ENCODE measurements at regions not wholly inside any gene's neighbourhood (a gene's known extent, or its start where the extent isn't known, plus 50 kb on each side); places are given as distances from the start of the nearest gene placed in this dataset.

DNA sequence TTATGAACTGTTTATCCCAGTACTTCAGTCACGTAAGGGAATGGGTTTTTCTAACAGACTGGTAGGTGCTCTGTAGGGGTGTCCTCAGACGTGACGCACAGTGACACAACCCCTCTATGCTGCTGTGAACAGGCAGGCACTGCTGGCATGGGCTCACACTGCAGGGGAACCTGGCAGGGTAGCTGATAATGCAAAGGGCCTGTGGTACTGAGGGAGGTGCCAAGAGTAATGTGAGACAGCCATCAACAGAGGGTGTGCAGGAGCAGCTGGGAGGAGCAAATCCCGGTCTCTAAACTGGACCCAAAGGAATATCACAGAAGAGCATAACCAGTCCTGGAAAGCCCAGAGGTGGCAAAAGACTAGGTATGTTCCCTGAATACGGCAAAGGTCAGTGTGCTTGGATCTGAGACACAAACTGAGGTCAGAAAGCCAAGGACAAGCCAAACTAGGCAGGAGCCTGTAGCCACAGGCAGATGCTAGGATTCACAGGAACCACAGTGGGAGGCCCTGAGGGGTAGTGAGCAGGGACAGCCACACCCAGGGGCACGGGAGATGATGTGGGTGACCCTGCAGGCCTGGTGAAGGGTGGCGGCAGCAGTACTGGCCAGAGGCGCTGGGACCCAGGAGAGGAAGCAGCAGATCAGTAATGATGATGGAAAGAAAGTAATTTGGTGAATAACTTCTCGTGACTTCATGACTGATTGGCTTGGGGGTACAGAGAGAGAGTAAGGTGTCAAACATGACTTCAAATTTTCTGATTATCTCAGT lies 248.1 kb upstream of the CHRNA7 start:
- DNase-seq, result no peak

DNA sequence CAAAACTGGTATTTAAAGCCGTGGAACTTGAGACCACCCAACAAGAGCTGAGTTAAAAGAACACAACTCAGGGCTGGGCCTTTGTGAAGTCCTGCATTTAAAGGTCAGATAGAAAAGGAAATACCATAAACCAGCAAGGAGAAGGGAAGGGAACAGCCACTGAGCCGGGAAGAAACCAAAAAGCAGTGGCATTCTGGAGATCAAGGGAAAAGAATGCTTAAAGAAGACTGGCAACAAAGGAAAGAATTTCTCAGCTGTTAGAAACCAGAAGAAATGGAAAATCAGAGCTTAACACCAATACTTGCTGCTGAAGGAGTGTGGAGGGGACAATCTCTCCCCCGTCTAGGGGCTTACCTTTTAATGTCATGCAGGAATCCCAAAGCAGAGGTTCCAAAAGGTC lies 247.4 kb upstream of the CHRNA7 start:
- no peak for DNase-seq

DNA sequence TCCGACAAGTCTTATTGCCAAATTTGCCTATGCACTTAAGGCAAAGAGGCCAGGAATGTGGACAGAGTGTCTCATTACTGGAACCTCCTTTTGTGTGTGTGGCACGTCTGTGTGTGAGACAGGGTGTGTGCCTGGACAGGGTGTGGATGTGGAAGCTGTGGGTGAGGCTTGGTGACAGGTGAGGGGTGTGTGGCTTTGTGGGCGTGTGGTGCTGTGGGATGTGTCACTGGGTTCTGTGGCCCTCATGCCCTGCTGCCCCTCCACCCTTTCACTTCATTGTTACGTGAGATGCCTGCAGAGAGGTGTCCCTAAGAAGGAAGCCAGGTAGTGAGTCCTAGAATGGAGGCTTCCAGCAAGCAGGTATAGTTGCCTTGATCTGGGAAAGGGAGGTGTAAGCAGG lies 244.0 kb upstream of the CHRNA7 start:
- DNase-seq, result no peak

DNA sequence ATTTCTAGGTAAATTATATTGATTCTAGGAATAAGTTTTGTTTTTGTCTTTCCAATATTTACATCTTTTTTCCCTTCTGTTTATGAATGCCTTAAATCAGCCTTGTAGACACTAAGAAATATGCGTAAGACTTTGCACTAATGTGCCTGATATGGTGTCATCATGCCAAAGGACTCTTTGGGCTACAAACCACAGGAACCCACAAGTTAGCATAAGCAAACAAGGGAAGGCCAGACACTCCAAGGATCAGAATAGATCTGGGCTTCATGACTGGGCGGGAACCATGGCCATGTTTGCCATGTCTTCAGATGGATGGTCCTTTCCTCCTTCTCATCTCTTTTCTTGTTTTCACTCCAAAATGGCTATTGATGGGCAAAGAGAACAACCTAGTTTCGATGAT lies 242.2 kb upstream of the CHRNA7 start:
- DNase-seq, result no peak

DNA sequence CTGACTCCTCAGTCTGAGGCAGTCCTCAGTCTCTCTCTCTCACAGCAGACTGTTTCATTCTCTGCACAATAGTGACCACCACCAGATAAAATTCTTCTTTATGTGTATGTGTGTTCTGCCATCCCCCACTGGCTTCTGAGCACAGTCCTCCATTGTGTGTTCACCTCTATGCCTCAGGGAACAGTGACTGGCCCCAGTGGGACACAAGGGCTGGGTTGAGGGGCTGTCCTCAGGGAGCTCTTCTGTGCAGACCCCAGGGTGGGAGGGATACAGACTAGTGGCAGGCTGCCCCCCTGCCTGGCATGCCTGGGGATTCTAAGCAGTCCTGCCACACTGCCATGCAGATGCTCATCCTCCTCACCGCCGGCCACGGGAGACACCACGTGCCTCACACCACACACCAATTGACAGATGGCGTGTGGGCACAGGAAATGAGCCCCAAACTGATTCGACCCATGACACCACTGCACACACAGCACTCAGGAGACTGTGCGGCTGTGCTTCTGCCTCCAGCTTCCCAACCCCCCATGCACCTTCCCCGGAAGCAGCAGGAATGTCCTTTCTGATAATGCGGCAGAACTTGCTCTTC lies 237.6 kb upstream of the CHRNA7 start:
- DNase-seq, result no peak

DNA sequence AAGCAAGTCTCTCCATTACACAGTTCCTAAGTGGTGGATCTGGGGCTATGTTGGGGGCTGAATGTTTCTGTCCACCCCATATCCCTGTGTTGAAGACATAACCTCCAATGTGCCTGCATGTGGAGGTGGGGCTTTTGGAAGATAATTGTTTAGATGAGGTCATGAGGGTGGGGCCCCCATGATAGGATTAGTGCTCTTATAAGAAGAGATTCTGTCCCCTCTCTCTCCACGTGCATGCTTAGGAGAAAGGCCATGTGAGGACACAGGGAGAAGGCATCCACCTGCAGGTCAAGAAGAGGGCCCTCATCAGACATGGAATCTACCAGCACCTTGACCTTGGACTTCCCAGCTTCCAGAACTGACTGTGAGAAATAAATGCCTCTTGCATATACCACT lies 231.0 kb upstream of the CHRNA7 start:
- no peak for DNase-seq

DNA sequence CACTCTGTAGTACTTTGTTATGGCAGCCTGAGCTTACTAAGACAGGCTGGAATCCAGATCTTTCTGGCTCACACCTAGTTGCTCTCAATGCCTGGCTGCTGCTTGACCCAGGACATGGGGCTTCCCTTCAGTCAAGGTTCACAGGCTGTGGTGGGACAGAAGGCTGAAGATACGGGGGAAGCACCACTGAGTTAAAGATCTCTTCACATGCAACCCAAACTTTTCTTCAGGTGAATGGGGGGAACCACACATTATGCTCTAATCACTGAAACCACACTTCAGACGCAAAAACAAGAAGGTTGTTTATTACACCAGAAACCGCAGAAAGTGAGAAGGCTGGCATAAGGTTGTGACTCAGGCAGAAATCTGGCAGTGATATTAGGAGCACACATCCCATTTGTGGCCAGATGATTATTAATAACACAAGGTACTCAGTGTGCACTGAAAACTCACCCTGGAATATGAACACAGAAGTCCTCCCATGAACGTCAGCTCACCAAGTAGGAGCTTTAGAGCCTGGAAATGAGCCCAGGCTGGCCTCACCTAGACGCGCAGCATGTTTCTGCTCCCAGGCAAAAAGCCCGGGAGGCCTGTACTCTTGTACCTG lies 230.5 kb upstream of the CHRNA7 start:
- DNase-seq, result no peak

DNA sequence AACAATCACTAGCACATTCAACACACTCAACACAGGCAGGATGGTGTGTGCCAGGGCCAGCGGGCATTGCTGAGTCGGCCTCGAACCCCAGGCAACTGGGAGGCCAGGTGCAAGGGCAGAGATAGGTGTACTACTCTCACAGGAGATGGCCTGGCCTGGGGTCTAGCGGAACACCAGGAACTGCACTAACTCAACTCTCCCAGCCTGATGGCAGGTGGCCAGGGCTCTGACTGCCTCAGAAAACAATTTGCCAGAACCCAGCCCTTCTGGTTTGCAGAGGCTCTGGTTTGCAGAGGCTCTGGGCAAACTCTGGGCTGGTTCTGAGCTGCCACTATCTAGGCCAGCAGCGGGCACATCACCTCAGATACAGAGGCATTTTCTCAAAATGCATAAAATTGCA lies 229.2 kb upstream of the CHRNA7 start:
- no peak for DNase-seq

DNA sequence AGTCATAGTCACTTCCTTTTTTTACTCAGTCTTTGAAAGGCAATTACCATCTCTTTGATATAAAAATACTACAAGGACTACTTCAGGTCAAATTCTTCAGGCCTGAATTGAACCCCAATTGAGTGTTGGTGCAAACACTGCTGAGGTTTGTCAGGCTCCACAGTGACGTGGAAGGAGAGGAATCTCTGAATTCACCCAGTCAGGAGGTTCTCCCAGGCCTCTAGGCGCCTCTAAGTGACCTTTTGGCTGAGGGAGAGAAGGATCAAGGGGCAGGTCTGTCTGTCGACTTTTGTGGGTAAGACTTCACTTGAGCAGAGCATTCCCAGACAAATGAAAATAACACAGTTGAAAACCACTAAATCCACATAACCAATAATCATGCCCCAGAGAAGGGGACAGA lies 227.6 kb upstream of the CHRNA7 start:
- DNase-seq, result no peak

DNA sequence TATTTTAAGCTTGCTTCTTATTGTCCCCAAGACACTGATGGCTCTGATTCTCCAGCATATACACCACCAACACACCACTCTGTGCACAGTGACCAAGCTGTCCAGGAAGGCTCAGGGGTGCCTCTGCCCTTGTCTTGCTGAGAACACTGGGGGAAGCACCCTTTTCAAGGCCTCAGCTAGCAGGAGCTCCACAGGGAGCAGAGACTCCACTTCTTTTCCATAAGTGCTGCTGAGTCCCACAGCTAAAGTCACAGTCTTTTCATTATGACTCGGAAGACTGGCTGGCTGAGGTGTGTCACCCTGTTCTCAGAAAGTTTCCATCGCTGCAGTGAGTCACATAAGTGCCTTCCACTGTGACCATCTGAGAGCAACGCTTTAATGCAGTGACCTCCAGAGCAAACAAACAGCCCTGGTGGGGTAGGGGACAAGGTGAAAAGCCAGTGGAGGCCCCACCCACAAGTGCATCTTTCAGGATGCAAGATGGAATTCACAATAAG lies 226.9 kb upstream of the CHRNA7 start:
- no peak for DNase-seq

DNA sequence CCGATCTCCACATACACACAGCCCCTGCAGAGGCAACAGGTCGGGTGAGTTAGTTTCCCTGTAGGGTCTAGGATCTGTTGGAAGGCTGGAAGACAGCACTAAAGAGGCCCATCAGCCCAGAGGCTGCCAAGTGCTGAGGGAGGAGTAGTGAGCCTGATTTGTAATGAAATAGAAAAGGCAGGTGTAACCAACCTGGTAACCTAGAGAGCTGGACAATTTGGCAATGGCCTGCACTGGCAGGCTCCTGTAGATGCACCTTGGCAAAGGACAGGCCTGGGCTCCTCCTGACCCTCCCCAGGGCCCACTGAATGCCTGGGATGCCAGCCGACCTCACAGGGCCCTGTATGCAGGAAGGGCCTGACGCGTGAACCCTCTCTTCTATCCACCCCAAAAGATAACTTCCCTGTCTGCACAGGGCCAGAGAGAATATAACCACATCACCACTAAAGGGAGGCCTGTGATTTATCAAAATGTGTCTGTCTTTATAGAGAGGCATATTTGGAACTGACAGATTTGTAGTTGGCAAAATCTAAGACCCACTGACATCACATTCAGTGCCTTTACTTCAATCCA lies 225.1 kb upstream of the CHRNA7 start:
- no peak for DNase-seq

DNA sequence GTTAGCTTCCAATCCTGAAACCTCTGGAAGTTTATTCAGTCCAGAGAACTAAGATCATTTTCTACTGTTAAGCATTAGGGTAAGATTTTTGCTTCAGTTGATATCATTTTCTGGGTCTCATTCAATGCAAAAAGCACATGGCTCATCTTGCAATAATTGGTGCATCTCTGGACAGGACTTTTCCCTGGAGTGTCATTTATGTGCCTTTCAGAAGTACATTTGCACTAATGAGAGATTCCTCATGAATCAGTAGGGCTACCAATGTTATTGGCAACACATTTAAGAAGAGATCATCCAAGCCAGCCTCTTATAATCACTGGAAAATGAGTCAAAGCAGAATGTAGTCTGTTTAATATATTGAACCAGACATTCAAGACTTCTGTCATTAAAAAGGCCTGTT lies 224.2 kb upstream of the CHRNA7 start:
- DNase-seq, result no peak

DNA sequence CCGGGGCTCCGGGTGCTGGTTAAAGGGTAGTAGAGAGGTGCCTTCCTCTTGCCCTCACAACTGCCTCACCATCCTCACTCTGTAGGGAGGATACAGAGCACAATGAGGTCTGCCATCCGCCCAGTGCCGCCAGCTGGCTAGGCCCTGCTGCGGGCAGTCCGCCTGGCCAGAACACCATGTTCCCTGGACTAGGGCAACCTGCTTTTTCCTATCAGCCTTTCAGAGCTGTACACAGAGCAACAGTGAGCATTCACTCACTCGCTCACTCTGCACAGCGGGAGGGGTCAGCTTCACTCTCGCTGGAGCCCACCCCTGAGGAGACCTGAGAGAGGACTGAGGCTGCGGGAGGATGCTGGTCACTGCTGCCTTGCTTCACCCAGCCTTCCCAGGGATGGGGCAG lies 218.7 kb upstream of the CHRNA7 start:
- no peak for DNase-seq

DNA sequence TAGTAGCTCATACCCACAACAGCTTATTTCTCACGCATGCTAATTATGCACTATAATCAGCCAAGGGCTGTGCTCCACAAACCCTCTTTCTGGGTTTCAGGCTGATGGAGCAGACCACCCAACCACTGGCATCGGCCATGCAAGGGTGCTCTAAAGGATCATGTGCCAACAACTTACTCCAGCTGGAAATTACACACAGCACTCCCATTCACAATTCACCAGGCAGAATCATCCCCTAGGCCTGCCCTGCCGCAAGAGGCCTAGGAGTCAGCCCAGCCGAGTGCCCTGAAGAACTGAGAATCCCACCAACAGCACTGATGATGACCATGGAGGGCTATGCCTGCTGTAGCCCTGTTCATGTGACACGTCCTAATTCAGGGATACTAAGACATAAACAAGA lies 216.2 kb upstream of the CHRNA7 start:
- no peak for DNase-seq

DNA sequence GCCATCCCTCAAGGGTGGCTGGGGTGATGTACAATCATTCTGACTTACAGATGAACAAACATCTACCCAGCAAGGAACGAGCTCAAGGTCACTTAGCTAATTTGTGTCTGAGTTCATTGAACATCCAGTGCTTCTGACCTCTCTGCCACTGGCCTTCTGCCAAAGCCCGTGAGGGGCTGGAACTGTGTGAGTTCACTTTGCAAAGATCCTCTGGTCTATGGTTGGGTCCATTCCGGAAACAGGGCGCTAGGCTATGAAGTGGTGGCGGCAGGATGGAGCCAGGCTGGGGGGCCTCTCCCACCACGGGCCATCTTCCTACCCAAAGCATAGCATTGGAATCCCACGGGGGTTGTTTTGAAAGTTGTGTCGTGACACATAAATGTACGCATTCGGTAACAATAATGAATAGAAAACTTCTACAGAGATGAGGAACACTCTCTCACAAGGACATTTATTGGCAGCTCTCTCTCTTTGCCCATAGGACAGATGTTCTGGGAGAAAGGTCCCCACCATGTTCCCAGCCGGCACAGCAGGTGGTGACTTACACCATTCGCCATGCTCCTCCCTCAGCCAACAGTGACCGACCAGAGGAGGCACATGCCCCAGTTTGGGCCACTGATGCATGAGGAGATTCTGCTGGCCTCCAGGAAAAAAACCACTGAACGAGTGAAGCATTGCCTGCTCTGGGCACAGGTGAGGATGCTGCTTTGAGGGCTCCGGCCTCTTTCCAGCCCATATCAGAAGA lies 214.7 kb upstream of the CHRNA7 start:
- no peak for DNase-seq

DNA sequence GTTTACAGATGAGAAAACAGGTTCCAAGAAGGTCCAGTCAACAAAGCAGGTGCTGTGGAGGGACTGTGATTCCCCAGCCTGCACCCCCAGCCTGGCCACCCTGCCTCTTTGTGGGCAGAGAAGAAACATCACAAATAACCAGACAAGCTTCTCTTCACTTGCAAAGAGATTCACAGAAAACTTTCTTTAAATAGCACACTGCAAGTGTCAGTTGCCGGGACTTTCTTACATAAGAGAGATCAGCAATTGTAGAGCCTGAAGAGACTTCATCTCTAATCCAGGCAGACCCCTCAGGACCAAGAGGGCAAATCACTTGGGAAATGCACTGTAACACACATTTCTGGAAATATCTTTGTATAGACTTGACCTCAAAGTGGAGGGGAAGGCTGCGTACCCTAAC lies 207.9 kb upstream of the CHRNA7 start:
- no peak for DNase-seq

DNA sequence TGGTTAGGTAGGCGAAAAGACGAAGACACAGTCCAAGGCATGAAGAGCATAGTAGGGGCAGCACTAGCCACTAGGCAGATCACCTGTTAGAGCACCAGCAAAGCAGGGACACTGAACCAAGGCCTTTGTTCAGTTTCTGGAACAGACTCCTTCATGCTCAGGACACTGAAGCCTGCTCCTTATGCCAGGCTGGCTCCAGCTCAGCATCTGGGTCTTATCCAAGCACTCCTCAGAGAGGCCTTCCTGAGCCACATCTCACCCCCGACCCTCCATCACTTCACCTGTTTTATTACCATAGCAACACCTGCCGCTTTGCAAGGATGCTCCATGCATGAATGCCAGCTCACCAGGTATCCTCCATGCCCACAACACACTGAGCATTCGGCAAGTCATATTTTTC lies 206.3 kb upstream of the CHRNA7 start:
- DNase-seq, result no peak

DNA sequence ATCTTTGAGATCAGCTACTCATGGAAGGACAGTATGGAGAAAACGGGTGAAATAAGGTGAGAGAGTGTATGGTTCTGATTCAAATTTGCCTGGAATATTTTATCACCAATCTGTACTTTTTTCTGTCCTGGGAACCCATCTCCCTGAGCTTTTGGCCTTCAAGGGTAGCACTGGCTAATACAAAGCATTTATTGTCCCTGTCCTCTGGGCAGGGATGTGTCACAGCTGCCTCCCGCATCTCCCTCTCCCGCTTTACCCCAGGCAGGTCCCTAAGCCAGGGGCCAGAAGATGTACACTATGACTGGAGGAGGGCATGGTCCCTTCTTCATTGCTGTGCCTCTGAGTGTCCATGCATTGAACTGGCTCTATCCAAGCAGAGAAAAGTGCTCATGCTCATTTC lies 201.7 kb upstream of the CHRNA7 start:
- DNase-seq, result no peak

DNA sequence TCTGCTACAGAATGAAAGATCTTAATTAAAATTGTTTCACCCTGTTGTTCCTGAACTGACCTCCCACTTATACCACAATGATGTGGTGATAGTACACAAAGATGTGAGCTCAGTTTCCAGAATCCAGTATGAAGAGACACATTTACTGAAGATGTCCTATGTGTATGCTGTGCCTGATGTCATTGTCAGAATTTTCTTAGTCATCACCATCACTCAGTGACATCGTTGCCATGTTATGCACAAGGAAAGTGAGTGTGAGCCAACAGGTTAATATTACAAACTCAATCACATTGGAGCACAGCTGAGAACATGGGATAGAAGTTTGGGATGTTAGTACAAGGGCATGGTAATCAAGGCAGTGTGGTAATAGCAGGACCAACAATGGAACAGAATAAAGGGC lies 199.7 kb upstream of the CHRNA7 start:
- no peak for DNase-seq

DNA sequence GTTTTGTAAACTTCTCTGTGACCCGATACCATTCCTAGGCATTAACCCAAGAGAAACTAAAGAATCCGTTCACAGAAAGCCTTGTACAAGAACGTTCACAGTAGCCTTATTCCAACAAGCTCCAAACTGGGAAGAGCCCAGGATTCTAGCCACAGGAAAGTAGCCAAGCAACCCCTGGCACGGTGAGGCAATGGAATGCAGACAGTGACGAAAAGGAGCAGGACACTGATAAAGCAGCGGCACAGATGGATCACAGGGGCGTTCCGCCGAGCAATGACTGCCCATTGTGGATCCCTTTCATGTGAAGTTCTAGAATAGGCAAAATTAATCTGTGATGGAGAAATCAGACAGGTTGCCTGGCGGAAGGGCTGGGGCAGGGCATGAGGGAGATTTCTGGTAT lies 198.7 kb upstream of the CHRNA7 start:
- no peak for DNase-seq

DNA sequence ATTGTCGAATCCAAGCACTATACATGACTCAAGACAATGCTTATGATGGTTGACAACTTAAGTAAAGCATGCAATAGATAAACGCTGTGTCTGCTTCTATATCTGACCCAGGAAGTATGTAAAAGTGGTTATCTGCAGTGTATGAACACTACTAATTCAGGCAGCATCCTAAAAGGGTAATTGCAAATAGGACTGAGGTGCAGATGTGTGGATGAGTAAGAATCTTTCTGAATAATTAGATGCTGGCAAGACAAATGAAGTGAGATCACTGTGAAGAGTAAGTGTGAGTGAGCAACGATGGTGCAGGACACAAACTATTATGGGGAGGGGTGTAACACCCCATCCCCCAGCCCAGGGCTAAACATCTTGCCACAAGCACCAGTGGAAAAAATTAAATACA lies 195.7 kb upstream of the CHRNA7 start:
- DNase-seq, result no peak

DNA sequence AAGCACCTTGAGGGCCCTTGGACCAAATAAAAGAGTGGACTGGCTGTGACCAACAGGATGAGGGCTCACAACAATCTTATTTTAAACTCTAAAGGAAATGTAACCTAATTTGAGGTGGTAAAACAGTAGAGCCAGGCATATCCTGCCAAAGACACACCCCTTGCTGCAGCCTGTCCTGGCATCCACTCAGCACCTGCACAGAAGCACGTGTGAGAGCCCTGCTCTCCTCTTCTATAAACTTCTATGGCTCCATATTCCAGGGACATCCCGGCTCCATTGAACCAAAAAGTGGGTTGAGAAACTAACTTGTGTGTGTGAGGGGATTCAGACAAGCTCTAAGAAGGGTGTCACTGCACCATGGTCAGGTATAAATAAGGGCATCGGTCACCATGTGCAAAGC lies 190.9 kb upstream of the CHRNA7 start:
- no peak for DNase-seq

DNA sequence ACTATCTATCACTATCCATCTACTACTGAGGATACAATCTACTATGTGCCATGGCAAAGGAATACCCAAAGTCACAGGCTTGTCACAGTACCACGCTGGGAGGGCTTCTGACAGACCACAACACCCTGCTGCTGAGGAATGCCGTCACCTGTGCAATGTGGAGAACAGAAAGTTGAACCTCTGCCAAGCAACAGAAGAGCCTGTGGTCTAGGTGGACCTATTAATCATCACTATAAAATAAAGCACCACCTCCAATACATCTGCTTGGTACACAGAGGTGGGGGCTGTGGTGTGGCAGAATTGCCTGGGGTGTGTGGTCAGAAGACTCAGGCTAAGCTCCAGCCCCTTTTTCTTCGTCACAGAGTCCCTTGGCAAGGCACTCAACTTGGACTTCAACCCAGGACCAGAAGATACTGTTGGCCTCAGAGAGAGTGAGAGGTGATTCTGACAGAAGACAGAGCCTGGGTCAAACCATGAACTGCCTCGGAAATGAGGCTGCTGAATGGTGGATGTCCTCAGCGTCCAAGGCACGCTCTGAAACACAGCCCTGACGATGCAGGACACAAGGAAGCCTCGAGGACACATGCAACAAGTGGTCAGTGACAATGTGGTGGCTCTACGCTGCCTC lies 189.4 kb upstream of the CHRNA7 start:
- DNase-seq, result no peak
